CD4-positive, alpha-beta T cell treated with Interleukin-4 for 4 hours (primary cell): ENCODE measurements at regions not wholly inside any gene's neighbourhood (a gene's known extent, or its start where the extent isn't known, plus 50 kb on each side); places are given as distances from the start of the nearest gene placed in this dataset.

Experiments
- DNase-seq: peaks from one replicate; pipeline ENCODE4 v3.0.0-alpha.2; 2020

DNA sequence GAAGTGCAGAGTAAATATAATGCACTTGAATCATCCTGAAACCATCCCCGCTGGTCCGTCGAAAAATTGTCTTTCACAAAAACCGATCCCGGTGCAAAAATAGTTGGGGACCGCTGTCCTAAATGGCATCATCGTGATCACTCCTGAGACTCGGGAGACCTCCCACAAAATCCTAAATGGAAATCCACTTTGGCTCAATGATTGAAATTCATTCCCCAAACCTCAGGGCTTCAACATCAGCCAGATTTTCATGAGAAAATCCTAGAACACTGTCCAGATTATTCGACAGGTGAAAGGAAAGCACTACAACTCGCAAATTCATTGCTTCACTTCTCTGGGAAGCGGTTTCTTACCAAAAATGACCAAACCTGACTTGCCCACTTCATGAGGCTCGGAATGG lies 335.3 kb upstream of the ZNF507 start:
- DNase-seq, result no peak

DNA sequence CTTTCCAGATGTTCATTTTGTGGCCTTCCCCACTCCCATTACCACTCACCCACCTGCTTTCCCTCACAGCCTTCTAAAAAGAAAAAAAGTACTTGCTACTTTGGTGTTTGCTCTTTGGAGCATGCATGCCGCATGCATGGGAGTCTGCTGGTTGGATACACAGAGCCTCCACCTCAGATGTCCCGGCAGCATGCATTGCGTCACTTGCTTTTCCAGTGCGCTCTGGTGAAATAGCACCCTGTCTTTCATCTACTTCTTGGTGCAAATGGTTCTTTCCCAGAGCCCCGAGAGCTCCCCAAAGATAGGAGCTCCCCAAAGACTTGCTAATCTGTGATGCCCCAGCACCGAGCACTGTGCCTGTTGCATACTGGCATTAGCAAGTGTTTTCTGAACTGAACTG lies 333.2 kb upstream of the ZNF507 start:
- no peak for DNase-seq

DNA sequence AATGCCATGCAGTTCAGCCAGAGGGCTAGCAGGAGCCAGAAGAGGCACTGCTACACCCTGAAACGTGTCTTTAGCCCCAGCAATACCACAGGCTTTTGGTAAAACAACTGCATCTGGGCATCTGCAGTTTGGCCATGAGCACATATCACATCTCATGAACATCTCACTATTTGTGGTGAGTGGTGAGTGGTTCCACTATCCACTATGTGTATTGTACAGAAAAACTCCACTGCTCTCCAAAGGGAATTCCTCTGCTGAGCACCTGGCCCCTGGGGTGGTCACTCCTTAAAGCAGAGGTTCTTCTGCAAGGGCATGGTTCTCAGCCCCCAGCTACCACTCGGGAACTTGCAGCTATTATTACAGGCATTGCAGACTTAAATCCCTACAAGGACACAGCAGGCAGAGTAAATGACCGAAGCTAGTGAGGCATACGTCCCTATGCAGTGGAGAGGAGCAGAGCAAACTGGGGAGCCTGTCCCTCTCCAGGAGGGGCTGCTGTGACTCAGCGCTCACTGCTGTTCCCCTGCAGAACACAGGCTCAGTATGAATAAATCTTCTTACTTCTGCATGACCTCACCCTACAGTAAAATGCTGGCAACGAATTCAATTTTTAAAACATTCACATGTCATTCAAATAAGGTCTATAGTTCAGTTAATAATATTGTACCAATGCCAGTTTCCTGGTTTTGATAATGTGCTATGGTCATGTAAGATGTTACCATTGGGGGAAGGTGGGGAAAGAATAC lies 332.4 kb upstream of the ZNF507 start:
- no peak for DNase-seq

DNA sequence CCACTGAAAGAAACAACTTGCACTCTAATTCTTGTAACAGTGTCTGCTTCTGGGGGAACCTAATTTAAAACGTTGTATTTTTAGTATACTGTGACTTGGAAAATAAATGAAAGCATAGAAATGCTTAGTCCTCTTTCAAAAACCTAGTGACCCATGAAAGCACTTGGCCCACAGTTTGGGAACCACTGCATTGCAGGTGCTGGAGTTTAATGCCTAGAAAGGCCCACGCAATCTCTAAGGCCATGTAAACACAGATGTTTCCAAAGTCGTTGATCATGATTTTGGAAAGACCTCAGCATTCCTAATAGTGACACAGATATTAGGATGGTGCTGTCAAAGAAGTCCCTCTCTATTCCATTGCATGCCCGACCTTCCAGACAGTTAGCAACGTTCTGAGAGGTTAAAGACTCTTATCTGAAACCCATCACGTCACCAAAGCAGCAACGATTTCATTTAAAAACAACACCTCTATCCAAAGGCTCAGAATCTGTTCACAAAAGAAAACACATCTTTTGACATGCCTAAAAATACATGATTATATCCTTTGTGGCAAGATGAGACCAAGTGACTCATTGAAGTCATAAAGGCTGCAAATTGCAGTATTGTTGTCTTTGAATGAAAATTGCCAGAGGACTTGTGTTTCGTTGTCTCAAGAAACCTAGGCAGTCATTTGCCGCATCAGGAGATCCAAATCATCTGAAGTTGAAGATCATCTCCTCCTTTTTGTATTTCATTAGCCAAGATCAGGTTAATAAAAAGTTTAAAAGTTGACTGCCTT lies 328.0 kb upstream of the ZNF507 start:
- no peak for DNase-seq

DNA sequence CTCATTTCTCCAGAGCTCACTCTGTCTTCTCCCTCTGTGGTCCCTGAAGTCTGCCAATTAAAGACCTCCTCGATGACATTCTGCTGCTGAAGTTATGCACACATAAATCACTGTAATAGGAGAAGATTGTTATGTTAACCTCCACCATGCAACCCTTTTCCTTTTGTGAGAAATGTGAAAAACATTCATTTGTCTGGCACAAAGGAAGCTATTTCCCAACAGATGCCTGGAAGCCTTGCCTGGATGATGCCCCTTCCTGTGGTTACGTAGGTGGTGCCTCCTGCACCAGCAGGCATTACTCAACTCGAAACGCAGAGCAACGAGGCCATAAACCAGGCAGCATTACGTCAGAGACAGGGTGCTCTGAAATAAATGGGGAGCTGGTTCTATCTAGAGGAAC lies 327.4 kb upstream of the ZNF507 start:
- no peak for DNase-seq

DNA sequence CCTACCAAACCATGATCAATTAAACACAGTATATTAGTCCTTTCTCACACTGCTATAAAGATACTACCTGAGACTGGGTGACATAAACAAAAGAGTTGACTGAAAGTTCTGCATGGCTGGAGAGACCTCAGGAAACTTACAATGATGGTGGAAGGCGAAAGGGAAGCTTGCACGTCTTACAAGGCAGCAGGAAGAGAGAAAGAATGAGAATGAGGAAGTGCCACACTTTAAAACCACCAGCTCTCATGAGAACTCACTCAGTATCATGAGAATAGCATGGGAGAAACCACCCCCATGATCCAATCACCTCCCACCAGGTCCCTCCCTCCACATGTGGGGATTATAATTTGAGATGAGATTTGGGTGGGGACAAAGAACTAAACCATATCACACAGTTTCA lies 324.9 kb upstream of the ZNF507 start:
- no peak for DNase-seq

DNA sequence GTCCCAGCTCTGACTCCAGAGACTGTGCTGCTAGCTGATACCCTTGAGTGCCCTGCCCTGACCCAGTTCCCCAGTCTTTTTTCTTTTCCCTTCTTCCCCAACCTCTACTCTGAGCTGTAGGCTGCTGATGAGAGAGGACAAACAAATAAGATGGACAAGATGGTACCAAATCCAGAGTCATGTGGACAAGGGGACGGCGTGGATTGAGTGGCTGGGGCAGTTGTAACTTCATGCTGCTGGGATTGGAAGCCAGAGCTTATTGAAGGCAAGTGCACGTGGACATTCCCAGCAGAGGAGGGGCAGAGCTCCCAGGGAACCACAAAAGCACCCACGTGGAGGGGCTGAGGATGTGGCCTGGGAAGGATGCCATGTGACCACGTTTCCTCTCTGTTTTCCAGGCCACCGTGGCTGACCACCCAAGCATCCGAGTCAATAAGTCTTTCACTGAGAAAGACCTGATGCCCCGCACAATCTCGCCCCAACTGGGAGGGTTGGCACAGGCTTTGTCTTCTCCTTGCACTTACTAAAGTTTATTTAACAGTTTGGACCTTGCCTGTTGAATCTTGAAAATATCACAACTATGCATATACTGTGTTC lies 323.3 kb upstream of the ZNF507 start:
- no peak for DNase-seq

DNA sequence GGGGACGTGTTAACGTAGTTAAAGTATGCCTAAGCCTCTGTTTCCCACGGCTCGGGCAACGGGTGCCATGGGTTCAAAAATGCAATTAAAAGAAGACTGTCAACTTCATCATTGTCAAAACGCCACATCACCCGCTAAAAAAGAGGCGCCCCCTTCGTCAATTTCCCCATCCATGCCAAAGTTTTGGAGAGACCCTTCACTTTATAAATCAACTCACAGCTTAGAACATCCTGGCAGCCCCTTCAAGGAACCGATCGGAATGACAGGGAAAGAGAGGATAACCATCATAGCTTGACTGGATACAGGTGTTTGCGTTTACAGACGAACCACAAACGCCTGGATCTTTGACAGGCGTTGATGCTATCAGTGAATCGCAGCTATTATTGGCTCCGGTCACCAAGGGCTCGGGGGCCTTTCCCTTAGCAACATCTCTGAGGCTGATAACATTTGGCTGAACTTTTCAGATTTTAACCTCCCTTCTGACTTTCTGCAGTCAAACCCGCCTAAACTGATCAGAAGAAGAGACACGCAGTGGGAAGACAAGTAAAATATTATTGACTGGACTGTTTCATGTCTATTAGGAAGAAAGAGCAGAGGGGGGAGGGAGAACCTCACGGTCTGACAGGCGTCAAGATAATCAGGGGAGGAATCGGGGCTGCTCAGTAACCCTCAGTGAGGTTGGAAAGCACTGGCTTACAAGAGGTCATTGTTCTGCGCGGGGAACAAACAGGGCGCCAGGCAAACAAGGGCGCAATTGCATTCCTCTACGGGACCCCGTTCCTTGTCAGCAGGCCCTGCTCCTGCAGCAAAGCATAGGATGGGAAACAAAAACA lies 322.5 kb upstream of the ZNF507 start:
- DNase-seq, result no peak

DNA sequence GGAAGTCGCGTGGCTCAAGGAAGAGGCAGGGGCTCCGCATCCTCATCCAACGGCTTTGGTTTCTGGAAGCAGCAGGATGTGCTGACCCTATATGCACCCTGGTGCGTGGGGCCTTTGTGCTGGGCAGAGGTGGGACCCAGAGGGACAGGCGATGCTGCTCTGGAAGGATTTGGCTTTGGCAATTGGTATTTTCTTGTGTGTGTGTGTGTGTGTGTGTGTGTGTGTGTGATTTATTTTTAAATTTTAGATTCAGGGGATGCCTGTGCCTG lies 321.9 kb upstream of the ZNF507 start:
- no peak for DNase-seq

DNA sequence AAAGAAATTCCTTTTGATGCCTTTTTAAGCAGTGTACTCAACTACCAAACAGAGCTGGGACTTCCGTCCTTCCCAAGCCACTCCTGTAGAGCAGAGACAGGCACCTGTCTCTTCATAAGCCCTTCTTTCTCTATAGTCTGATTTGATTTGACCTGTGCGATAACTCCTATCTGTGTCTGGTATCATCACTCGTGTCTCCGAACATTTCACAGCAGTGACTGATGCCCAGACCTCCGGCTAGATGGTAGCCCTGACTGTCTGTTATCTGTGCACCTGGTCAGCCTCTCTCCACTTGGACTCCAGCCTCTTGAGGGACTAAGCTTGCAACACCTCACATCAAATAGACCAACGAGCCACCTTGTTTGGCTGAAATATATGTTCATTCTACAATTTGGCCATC lies 316.2 kb upstream of the ZNF507 start:
- DNase-seq, result no peak

DNA sequence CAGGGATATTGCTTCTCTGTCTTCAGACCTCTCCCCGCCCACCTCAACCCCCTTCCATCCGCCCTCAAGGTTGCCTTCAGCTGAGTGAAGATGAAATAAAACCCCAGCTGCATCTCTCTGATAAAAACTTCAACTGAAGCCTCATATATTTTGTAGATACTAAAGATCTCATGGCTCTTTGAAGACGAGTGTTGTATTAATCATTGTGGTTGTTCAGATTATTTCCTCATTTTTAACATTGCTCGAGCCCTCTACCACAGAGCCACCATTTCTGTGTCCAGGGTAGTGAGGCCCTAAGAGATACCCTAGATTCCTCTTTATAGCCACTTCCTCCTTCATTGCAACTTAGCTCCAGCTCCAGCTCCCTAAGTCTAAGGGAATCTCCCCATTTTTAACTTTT lies 312.8 kb upstream of the ZNF507 start:
- DNase-seq, result no peak

DNA sequence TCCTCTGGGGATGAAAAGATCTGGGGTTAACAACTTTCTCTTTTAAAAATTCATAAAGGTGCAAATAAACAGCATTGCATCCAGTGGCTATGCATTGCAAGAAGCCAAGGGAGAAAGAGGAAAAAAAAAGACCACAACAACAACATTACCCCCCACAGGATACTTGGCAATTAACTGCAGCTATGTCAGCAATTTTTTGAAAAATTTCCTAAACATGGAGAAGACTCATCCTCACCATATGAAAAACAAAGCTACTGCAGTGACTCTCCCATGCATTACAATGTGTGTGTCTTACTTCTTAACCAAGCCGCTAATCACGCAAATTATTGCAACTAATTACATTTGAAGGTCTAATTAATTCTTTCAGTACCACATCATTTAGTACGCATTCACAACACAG lies 309.8 kb upstream of the ZNF507 start:
- no peak for DNase-seq

DNA sequence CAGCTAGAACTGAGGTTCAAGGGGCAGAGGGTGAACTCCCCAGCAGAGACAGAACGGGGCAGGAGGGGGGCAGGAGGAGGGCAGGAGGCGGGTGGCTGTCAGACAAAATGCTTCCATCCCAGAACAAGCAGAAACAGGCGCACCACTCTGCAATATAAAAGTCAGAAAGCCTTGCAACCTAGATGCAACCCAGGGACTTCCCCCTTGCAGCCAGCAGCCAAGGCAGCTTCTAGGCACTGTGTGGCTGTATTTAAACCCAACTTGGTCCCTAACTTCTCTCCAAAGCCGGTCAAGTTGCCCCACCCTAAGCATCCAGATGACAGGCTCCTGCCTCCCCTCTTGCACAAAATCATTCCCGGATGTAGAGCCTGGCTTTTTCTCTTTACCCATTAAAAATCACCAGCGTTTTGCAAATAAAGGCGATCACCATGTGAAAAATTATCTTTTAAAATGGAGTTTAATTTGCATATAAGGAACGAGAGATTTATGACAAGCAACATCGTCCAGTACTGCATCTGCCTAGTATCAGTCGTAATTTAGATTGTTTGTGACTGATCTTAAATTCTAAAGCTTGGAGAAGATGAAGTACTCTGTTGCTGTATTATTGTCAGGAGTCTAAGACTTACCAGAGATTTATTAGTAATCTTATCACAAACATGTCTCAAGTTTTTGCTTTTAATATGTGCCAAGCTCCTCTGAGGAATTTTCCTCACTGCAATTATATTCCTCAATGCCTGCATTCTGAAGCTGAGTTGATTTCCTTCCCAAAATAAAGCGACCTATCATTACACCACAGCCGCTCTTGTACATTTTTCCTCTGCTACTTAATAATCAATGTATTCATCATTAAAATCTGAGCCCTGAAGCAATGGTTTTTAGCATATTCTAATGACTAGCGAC lies 307.1 kb upstream of the ZNF507 start:
- DNase-seq, result no peak

DNA sequence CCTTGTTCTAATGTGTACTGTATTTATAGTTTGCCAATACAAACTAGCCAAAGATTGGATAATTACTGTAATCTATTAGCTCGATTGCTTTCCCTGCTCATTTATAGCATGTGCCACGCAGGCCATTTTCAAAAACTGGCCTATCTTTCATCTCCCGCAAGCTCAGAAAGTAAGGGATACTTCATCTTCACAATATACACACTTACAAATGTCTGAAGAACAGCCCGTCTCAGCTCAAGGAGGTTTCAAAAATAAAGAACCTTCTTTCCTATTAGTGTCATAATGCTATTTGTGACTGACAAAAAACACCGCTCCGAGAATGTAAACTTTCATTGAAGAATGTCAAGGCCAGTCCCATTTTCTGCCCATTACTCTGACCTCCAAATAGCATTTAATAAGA lies 306.4 kb upstream of the ZNF507 start:
- DNase-seq, result no peak

DNA sequence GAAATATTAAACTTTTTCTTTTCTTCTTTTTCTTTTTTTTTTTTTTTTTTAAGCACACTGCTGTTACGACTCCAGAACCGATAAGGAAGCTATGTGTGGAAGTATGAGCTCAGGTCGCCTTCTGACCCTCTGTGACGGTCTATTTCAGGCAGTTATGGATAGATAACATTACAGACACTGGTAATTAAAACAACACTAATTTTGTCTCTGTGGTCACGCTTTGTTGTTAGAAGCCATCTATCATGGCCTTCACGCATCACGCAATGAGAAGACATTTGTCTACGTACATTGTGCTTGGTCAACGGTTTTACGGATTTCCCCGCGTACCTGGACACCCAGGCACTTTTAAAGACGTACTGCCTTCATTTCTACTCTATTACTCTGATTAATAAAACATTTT lies 306.0 kb upstream of the ZNF507 start:
- no peak for DNase-seq

DNA sequence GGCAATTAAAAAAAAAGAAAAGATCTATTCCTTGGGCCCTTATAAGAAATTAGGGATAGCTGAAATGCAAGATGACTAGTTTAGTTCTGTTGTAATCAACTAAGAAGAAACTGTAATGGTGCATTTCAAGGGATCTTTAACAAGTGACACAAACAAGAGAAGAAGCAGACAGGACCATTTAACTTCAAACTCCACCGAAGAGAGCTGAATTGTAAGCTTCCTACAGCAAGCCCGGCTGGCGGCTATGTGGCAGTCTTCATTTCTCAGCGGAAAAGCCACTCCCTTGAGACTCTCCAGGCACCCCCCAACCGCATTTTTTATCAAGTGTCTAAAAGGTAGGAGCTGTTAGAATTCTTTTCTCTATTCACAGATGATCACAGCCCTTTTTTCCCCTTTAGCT lies 305.2 kb upstream of the ZNF507 start:
- no peak for DNase-seq

DNA sequence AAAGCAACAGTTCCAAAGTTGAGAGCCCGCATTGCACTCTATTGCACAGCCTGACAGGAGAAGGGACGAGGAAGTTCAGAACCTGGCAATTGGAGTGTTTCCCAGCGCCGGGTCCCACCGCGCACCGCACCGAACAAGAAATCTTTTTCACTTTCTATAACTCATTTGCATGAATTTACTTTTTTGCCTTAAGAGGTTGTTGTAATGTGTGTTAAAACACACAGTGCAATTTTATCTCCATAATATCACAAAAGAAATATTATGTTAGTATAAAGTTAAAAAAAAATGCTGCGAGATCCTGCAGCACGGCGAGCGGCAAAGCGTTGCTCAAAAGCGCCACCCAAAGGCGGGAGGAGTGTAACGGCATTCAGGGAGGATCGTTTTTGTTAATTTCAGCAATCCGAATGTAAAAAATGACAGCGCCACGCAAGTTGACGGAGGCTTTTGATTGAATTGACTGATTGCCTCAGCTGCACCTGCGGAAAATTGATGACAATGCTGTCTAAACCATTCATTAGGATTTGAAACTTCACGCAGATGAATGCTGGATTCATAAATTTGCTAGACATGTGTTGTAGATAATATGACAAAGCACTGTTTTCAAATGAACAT lies 303.6 kb upstream of the ZNF507 start:
- DNase-seq, result no peak

DNA sequence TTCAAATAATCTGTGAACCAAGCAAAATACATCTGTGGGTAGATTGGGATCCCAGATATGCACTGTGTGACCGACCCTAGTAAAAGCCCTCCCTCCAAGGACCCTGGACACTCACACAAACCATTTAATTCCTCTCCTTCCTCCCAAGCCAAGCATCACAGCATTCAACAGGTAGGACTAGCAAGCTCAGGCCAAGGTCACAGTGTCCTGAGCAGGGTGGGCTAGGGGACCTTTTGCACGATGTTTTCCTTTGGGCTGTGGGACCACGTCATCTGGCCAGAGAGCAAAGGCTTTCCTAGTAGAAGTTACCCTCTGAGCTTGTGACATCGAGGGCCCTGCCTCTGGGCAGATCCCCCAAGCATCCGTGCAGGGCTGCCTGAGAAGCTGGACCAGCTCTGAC lies 297.6 kb upstream of the ZNF507 start:
- no peak for DNase-seq

DNA sequence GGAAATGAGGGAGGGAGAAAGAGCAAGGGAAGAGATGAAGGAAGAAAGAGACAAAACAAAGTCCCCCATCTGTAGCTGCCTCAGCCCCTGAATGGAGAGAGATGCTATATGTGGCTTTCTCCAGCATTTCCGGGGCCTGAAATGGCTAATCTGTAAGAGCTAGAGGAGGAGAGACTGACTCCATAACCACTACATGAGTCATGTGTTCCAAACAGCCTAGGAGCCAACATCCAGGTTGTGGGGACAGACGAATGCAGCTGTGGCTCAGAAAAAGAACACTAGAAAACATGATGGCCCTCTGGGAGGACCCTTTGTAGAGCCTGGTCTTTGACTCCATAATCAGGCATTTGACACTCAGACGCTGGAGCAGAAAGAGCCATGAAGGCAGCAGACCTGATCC lies 292.0 kb upstream of the ZNF507 start:
- DNase-seq, result no peak

DNA sequence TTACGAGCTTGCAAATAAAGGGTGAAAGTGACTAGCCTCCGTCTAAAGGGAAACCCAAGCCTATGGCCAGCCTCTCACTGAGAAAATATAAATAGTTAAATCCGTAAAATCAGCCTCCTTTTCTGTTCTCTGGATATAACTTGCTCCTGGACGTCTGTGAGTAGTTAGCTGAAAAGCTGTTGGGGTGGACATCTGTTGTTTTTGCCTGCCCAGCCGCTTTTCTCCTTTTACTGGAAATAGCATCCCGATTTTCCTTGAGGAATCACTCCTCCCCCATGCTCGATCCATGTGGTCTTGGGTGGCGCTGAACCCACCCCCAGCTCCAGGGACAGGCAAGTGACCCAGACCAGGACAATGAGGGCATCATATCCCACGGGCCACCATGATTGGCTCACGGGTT lies 291.5 kb upstream of the ZNF507 start:
- no peak for DNase-seq

DNA sequence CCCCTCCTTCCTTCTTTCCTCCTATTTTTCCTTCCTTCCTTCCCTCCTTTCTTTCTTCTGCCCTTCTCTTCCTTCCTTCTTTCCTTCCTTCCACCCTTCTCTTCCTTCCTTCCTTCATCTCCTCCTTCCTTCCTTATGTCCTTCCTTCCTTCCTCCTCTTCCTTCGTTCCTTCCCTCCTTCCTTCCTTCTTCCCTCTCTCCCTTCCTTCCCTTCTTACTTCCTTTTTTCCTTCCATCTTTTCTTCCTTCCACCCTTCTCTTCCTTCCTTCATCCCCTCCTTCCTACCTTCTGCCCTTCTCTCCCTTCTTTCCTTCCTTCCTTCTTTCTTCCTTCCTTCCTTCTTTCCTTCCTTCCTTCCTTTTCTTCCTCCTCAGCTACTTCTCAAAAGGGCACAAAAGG lies 287.3 kb upstream of the ZNF507 start:
- DNase-seq, result no peak

DNA sequence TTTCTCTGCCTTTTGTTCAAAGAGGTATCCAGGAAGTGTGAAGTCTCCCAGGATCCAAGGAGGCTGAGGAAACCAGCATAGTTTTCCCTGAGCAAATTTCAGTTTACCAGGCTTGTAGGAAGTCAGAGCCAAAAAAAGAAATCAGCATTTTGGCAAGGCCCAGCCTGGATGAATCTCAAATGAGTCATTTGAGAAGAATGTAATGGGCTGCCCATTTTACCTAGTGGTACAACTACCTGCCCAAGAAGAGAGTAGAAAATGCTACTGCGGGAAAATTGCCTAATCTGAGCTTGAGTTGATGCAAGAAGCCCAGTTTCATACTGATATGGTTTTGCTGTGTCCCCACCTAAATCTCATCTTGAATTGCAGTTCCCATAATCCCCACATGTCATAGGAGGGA lies 284.1 kb upstream of the ZNF507 start:
- DNase-seq, result no peak
